IMR-90 (cell line): ENCODE measurements at regions not wholly inside any gene's neighbourhood (a gene's known extent, or its start where the extent isn't known, plus 50 kb on each side); places are given as distances from the start of the nearest gene placed in this dataset.

Source experiments
- ATAC-seq: fragments of 200-7000 bp; cut with Tn5 transposase; 2 replicates; pipeline ENCODE4 v1.9.1; 2020; ENCODE audit warnings: low read depth, mild to moderate bottlenecking, moderate library complexity
- BruUV-seq: library from RNA; stranded (reverse); fragments of 400-500 nt; replicated peaks from 2 replicates; lab custom pipeline; 2021; lab: Mats Ljungman, UMichigan
- CTCF ChIA-PET: fragments of 300-600 bp; formaldehyde crosslinking; extraction: SDS; loops from one replicate; lab custom pipeline; 2021; ENCODE audit warnings: antibody characterized with exemption; lab: Yijun Ruan, JAX
- POLR2A ChIA-PET: fragments of 300-600 bp; sonication (Branson Sonifier 250); formaldehyde crosslinking; loops from one replicate; lab custom pipeline; 2022; ENCODE audit warnings: antibody characterized with exemption; ENCODE audit not compliant: unreplicated experiment; lab: Charles Lee
- DNase-seq: peaks from one replicate; pipeline ENCODE4 v3.0.0; 2013
- H2AFZ ChIP-seq: replicated peaks from 2 replicates; pipeline ENCODE3; 2013; ENCODE audit warnings: low read length, mild to moderate bottlenecking; ENCODE audit not compliant: poor library complexity
- H2AK5ac ChIP-seq: 2 replicates; pipeline ENCODE4 v1.6.1; 2013; ENCODE audit warnings: low read depth, low read length, inconsistent platforms
- H2AK9ac ChIP-seq: replicated peaks from 2 replicates; pipeline ENCODE3; 2013; ENCODE audit warnings: mild to moderate bottlenecking, low read depth, low read length, moderate library complexity; ENCODE audit not compliant: poor library complexity
- H2BK120ac ChIP-seq: 2 replicates; pipeline ENCODE4 v1.6.1; 2013; ENCODE audit warnings: low read depth, low read length, inconsistent platforms
- H2BK15ac ChIP-seq: 3 replicates; pipeline ENCODE4 v1.6.1; 2013; ENCODE audit warnings: low read depth, low read length, inconsistent platforms
- H2BK20ac ChIP-seq: 2 replicates; pipeline ENCODE4 v1.6.1; 2013; ENCODE audit warnings: low read depth, mild to moderate bottlenecking, inconsistent platforms, low read length, moderate library complexity
- H2BK5ac ChIP-seq: 2 replicates; pipeline ENCODE4 v1.6.1; 2013; ENCODE audit warnings: mild to moderate bottlenecking, low read depth, low read length, inconsistent platforms; ENCODE audit not compliant: poor library complexity, severe bottlenecking
- H3K14ac ChIP-seq: replicated peaks from 2 replicates; pipeline ENCODE4 v1.6.1; 2013; ENCODE audit warnings: low read depth, low read length, inconsistent platforms
- H3K18ac ChIP-seq: 2 replicates; pipeline ENCODE4 v1.6.1; 2013; ENCODE audit warnings: low read depth, low read length, control low read depth
- H3K23ac ChIP-seq: 2 replicates; pipeline ENCODE4 v1.6.1; 2013; ENCODE audit warnings: low read depth, low read length, inconsistent platforms
- H3K27ac ChIP-seq: 2 replicates; pipeline ENCODE4 v1.5.1; 2013; ENCODE audit warnings: mild to moderate bottlenecking, control low read depth, low read length; ENCODE audit not compliant: insufficient read depth
- H3K27me3 ChIP-seq: 2 replicates; pipeline ENCODE4 v1.6.1; 2013; ENCODE audit warnings: low read length; ENCODE audit not compliant: control insufficient read depth, insufficient read depth
- H3K36me3 ChIP-seq: 2 replicates; pipeline ENCODE4 v1.6.1; 2013; ENCODE audit warnings: low read length, mixed read lengths; ENCODE audit not compliant: control insufficient read depth, insufficient read depth
- H3K4ac ChIP-seq: 2 replicates; pipeline ENCODE4 v1.6.1; 2013; ENCODE audit warnings: low read depth, low read length, inconsistent platforms
- H3K4me1 ChIP-seq: 2 replicates; pipeline ENCODE4 v1.6.1; 2013; ENCODE audit warnings: low read length, mixed read lengths; ENCODE audit not compliant: control insufficient read depth, insufficient read depth
- H3K4me2 ChIP-seq: 2 replicates; pipeline ENCODE4 v1.6.1; 2013; ENCODE audit warnings: low read depth, mild to moderate bottlenecking, control low read depth, low read length, moderate library complexity
- H3K4me3 ChIP-seq: 2 replicates; pipeline ENCODE4 v1.5.1; 2013; ENCODE audit warnings: low read depth, mild to moderate bottlenecking, control low read depth, low read length, moderate library complexity; ENCODE audit not compliant: insufficient read depth
- H3K56ac ChIP-seq: 2 replicates; pipeline ENCODE4 v1.6.1; 2013; ENCODE audit warnings: low read length, inconsistent platforms; ENCODE audit not compliant: insufficient read depth; ENCODE audit errors: extremely low read depth
- H3K79me1 ChIP-seq, 2 experiments: 2 replicates each; pipeline ENCODE4 v1.6.1; 2013; ENCODE audit warnings: low read length in 2 of 2, inconsistent platforms in 1 of 2, low read depth in 1 of 2
- H3K9ac ChIP-seq: 2 replicates; pipeline ENCODE4 v1.6.1; 2013; ENCODE audit warnings: low read depth, low read length, control low read depth
- H3K9me1 ChIP-seq: 2 replicates; pipeline ENCODE4 v1.6.1; 2013; ENCODE audit warnings: low read length, inconsistent platforms; ENCODE audit not compliant: insufficient read depth
- H3K9me3 ChIP-seq: 2 replicates; pipeline ENCODE4 v1.6.1; 2013; ENCODE audit warnings: low read length; ENCODE audit not compliant: control insufficient read depth, insufficient read depth
- H4K20me1 ChIP-seq: 2 replicates; pipeline ENCODE4 v1.6.1; 2013; ENCODE audit warnings: low read length, inconsistent platforms; ENCODE audit not compliant: insufficient read depth
- H4K5ac ChIP-seq: 2 replicates; pipeline ENCODE4 v1.6.1; 2013; ENCODE audit warnings: mild to moderate bottlenecking, low read depth, low read length, control low read depth
- H4K8ac ChIP-seq, 2 experiments: 2 replicates each; pipeline ENCODE4 v1.6.1; 2013; ENCODE audit warnings: low read depth in 2 of 2, low read length in 2 of 2, control low read depth in 1 of 2, inconsistent platforms in 1 of 2
- H4K91ac ChIP-seq: 2 replicates; pipeline ENCODE4 v1.6.1; 2013; ENCODE audit warnings: low read depth, low read length, inconsistent platforms; ENCODE audit not compliant: insufficient read depth
- BHLHE40 ChIP-seq: fragments of 150-350 bp; IDR thresholded peaks from 2 replicates; pipeline ENCODE4 v1.6.1; 2016; ENCODE audit warnings: mild to moderate bottlenecking, low read depth, low read length
- FOS ChIP-seq: fragments of 150-350 bp; IDR thresholded peaks from 2 replicates; pipeline ENCODE4 v1.6.1; 2016; ENCODE audit warnings: low read depth, low read length
- MAFK ChIP-seq: IDR thresholded peaks from 2 replicates; pipeline ENCODE4 v1.6.1; 2012; ENCODE audit warnings: low read depth, low read length, improper control_type of control experiment
- MAZ ChIP-seq: IDR thresholded peaks from 2 replicates; pipeline ENCODE4 v1.6.1; 2012; ENCODE audit warnings: low read depth, mild to moderate bottlenecking, low read length, improper control_type of control experiment, moderate library complexity, borderline replicate concordance
- MXI1 ChIP-seq: IDR thresholded peaks from 2 replicates; pipeline ENCODE4 v1.6.1; 2012; ENCODE audit warnings: low read depth, mild to moderate bottlenecking, low read length, moderate library complexity, borderline replicate concordance
- NFE2L2 ChIP-seq: fragments of 150-350 bp; IDR thresholded peaks from 2 replicates; pipeline ENCODE4 v1.6.1; 2016; ENCODE audit warnings: low read depth, mild to moderate bottlenecking, low read length
- POLR2A ChIP-seq: IDR thresholded peaks from 2 replicates; pipeline ENCODE4 v1.6.1; 2012; ENCODE audit warnings: mild to moderate bottlenecking, low read depth, low read length
- RAD21 ChIP-seq: IDR thresholded peaks from 2 replicates; pipeline ENCODE4 v1.6.1; 2012; ENCODE audit warnings: low read length, improper control_type of control experiment
- RCOR1 ChIP-seq: IDR thresholded peaks from 2 replicates; pipeline ENCODE4 v1.6.1; 2012; ENCODE audit warnings: mild to moderate bottlenecking, low read length, improper control_type of control experiment; ENCODE audit not compliant: insufficient replicate concordance
- RFX5 ChIP-seq: IDR thresholded peaks from 2 replicates; pipeline ENCODE4 v1.8.0; 2012; ENCODE audit warnings: low read depth, mild to moderate bottlenecking, low read length, moderate library complexity
- SMC3 ChIP-seq: fragments of 150-350 bp; IDR thresholded peaks from 2 replicates; pipeline ENCODE4 v1.6.1; 2016; ENCODE audit warnings: low read depth, mild to moderate bottlenecking, antibody characterized with exemption, low read length, moderate library complexity
- WGBS, 2 experiments: methylation state at CpG; one replicate each; pipeline versions ENCODE4 v1.1.5 to v1.1.7; 2013; ENCODE audit warnings: missing lambda C conversion rate in 2 of 2; ENCODE audit not compliant: insufficient read length in 1 of 2; ENCODE audit errors: extremely low coverage in 2 of 2; 5-methylcytosine and 5-hydroxymethylcytosine counted together
- dilution Hi-C: fragments of 300-500 bp; cut with HindIII; formaldehyde crosslinking; loops from one replicate; pipeline ENCODE4 v1.14.3; 2018; ENCODE audit warnings: low sequenced_read_pairs; ENCODE audit not compliant: unreplicated experiment
- in situ Hi-C: fragments of 300-500 bp; cut with MboI; formaldehyde crosslinking; loops from 3 replicates; pipeline ENCODE4 v1.14.3; 2019; ENCODE audit warnings: low sequenced_read_pairs, inconsistent platforms, mixed read lengths
- intact Hi-C: fragments of 100-400 bp; cut with micrococcal nuclease; formaldehyde crosslinking; loops from 2 replicates; pipeline ENCODE4 v1.10.0; 2022
- TF ChIP-seq, protein P1 (sequence below): fragments of 150-350 bp; IDR thresholded peaks from 2 replicates; pipeline ENCODE4 v1.6.1; 2017; ENCODE audit warnings: mild to moderate bottlenecking, antibody characterized with exemption, low read length, low read depth
- TF ChIP-seq, protein P2 (sequence below): conservative IDR thresholded peaks from 2 replicates; pipeline ENCODE4 v1.5.1; 2012; ENCODE audit warnings: mild to moderate bottlenecking, low read depth, low read length, improper control_type of control experiment

GRCh38 chrX:51163730-51164129 lies 168.9 kb upstream of the NUDT10 start:
- dilution Hi-C loops: no loop called here
- H3K18ac ChIP-seq: no peak overlapping the region
- WGBS, 2 experiments: no CpG with 5 or more reads among the region's 6 CpGs
- no peak overlapping the region for H3K56ac ChIP-seq
- ChIA-PET CTCF (no interaction called here), POLR2A (no interaction called here)
- H2BK15ac ChIP-seq: no peak overlapping the region
- no peaks in the 10 kb centered on the region for H3K27me3 ChIP-seq
- no peak overlapping the region for H3K4me3 ChIP-seq
- DNase-seq (no peak), ATAC-seq (no peak)
- H3K27ac ChIP-seq: no peak overlapping the region
- no peak overlapping the region for H2BK20ac ChIP-seq
- H3K14ac ChIP-seq: no peak overlapping the region
- no peak overlapping the region for H2AFZ ChIP-seq
- H3K4me1 ChIP-seq: no peaks in the 10 kb centered on the region
- H2BK120ac ChIP-seq: no peak overlapping the region
- no peaks in the 10 kb centered on the region for H3K79me1 ChIP-seq
- H3K36me3 ChIP-seq: no peaks in the 10 kb centered on the region
- intact Hi-C loops: no loop called here
- H3K4ac ChIP-seq: no peak overlapping the region
- H4K8ac ChIP-seq: no peak overlapping the region
- no peaks in the 10 kb centered on the region for H4K20me1 ChIP-seq
- H2BK5ac ChIP-seq: no peak overlapping the region
- H2AK9ac ChIP-seq: no peak overlapping the region
- no peak overlapping the region for H4K5ac ChIP-seq
- no peaks in the 10 kb centered on the region for H3K9me1 ChIP-seq
- no peaks in the 10 kb centered on the region for H3K9me3 ChIP-seq
- in situ Hi-C loops: no loop called here
- TF ChIP-seq BHLHE40 (no peak), MAZ (no peak), MAFK (no peak), RFX5 (no peak), SMC3 (no peak), MXI1 (no peak), RCOR1 (no peak), POLR2A (no peak), FOS (no peak), RAD21 (no peak), NFE2L2 (no peak)
- TF ChIP-seq, protein P1, sequence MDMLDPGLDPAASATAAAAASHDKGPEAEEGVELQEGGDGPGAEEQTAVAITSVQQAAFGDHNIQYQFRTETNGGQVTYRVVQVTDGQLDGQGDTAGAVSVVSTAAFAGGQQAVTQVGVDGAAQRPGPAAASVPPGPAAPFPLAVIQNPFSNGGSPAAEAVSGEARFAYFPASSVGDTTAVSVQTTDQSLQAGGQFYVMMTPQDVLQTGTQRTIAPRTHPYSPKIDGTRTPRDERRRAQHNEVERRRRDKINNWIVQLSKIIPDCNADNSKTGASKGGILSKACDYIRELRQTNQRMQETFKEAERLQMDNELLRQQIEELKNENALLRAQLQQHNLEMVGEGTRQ: no peak
- TF ChIP-seq, protein P2, sequence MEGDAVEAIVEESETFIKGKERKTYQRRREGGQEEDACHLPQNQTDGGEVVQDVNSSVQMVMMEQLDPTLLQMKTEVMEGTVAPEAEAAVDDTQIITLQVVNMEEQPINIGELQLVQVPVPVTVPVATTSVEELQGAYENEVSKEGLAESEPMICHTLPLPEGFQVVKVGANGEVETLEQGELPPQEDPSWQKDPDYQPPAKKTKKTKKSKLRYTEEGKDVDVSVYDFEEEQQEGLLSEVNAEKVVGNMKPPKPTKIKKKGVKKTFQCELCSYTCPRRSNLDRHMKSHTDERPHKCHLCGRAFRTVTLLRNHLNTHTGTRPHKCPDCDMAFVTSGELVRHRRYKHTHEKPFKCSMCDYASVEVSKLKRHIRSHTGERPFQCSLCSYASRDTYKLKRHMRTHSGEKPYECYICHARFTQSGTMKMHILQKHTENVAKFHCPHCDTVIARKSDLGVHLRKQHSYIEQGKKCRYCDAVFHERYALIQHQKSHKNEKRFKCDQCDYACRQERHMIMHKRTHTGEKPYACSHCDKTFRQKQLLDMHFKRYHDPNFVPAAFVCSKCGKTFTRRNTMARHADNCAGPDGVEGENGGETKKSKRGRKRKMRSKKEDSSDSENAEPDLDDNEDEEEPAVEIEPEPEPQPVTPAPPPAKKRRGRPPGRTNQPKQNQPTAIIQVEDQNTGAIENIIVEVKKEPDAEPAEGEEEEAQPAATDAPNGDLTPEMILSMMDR: no peak
- H2AK5ac ChIP-seq: no peak overlapping the region
- no TSS peak for BruUV-seq
- no peak overlapping the region for H3K4me2 ChIP-seq
- H4K91ac ChIP-seq: no peak overlapping the region
- no peak overlapping the region for H3K9ac ChIP-seq
- H3K23ac ChIP-seq: no peak overlapping the region
